Activated T-cell treated with anti-CD3 and anti-CD28 coated beads, Interleukin-2, amount 50 U/mL, for 1 hour (primary cell): ENCODE measurements at regions not wholly inside any gene's neighbourhood (a gene's known extent, or its start where the extent isn't known, plus 50 kb on each side); places are given as distances from the start of the nearest gene placed in this dataset.
"Not testable (repeated sequence)": the region's sequence is repeated elsewhere in the genome, so short reads cannot be mapped to it uniquely, and the experiment has no call there.

ENCODE experiments used
- DNase-seq: peaks from one replicate; pipeline ENCODE4 v3.0.0-alpha.2; 2020

DNA sequence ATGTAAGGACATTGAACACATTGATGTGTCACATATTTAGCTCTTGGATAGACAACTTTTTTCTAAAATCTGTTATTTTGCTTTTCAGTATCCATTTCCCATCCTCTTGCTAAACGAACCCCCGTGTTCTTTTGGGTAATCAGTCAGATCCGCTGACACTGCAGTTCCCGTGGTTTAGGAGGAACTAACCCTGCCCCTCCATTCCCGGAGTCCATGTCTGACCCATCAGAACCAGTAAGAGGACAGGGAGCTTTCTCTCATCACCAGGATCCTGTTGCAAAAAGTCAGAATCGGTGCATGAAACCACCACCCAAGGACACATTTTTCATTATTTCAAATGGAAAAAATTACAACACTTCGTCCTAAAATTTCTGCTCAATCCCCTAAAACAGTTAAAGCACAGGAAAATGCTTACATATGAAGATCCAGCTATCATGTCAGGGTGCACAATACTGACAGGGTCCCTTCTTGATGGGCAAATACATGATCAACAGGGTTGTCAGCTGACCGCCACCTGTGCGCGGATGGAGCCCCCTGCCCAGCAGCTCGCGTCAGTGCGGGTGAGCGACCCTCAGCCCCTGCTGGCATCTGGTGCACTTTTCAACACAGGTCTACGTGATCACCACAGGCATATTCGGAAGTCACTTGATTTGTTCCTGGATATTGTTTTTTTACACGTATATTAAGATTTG is 276.8 kb downstream of the ADGRD1 start:
- DNase-seq, result no peak

DNA sequence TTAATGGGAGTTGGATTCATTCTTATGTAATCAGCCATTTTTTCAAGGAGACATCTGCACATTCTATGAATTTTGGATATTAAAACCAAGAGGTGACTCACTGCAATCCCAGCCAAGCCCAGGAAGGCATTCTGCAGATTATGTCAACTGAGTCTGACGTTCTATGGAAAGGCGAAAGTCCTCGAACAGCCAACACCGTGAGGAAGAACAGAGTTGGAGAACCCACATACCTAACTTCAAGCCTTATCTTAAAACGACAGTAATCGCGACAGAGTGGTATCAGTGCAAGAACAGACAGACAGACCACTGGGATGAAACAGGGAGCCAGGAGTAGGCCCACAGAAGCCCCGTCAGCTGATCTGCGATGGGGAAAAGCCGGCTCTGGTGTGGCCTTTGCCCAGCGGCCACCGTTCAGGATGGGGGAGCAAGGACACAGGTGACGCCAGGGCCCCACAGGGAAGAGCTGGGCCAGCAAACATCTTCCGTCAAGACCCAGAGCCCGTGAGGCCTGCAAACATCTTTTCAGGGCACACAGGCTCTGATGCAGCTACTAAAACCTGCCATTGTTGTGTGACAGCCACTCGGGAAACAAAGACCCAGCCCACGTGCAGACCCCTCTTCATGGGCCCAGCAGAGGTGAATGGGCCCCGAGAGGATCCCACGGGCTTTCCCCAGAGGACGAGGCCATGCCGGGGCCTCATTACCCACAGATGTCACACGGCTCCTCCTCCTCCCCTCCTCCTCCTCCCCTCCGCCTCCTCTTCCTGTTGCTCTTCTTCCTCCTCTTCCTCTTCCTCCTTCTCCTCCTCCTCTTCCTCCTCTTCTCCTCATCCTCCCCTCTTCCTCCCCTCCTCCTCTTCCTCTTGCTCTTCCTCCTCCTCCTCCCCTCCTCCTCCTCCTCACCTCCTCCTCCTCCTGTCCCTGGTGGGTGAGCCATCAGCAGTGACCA is 277.6 kb downstream of the ADGRD1 start:
- DNase-seq, result no peak

DNA sequence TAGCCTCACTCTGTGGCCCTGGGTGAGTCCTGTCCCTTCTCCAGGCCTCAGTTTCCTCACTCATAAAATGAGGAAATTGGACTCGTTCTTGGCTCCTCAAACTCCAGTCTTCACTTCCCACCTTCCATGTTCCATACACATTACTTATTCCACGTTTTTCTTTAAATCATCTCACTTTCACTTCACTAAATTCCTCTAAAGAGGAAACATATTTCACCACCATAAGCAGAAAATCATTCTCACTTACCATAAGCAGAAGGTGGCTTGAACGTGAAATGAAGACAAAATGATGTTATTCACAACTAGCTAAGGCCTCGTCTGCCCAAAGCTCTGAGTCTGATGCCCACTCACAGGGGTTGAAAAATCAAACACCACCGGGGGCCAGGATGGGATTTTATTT is 278.3 kb downstream of the ADGRD1 start:
- DNase-seq, result no peak

DNA sequence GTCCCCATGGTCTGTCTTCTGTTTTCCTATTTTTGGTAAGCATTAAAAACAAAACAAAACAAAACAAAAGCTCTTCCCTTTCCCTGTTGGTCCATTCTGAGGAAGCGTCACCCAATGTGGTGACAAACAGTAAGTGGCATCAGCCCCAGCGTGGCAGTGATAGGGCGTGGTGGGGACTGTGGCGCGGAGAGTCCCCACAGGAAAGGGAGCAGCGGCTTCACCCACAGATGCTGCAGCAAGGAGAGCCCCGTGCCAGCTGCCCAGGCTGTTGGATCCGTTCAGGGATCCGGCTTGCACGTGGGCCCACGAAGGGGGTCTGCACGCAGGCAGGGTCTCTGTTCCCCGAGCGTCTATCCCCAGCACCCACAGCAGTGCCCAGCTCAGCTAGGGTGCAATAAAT is 279.2 kb downstream of the ADGRD1 start:
- DNase-seq, result not testable (repeated sequence)

DNA sequence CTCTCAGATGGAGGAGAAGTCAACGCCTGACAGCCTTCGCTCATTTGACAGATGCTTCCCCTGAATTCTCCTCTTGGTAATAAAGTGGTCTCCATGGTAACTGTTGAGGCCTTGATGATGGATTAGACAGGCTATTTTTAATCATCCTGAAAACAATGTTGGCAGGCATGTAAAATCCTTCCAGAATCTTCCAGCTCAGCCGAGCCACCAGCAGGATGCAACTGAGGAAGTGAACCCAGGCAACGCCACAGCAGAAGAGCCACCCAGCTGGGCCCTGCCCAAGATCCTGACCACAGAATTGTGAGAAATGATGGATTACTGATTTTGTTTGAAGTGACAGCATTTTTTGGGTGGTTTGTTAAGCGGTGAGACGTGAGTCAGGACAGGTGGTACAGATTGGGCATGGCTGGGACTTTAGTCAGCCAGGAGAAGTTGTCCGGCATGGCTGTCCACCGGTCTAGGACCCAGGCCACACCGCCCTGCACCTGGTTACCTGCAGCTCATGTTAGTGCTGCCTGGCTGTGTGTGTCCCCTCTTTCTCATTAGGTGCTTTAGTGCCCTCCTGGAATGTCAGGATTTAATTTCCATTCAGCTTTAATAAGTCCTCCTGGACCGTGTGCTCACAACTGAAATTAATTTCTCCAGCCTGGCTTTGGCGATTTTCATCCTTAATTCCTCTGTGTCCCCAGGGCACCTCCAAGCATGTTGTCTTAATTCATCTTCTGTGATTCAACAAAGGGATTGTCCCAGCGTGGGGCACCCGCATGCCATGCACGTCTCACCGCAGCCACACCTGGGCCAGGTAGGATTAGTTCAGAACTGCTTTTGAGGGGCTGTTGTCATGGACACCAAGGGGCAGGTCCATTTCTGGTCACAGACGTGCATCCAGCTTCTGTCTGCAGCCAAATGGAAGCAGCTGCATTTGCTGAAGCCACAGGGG is 280.4 kb downstream of the ADGRD1 start:
- not testable (repeated sequence) for DNase-seq

DNA sequence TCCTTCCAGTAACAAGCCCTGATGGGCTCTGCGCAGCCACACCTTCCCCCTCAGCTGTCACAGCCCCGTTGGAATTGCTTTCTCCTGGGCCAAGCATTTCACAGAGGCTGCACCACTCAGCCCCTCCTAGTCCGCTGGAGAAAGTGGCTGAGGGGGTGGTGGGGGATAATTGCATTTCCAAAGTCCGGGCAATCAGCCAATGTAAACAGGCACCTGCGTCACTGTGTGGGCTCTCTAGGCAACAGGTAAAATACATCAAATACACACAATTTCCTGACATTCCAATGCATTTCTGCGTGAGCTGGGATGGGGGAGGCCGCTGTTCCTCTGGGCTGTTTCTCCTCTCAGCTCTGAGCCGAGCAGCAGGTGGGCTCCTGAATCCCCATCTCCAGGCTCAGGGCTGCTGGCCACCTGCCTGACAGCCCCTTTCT is 281.1 kb downstream of the ADGRD1 start:
- DNase-seq, result not testable (repeated sequence)

DNA sequence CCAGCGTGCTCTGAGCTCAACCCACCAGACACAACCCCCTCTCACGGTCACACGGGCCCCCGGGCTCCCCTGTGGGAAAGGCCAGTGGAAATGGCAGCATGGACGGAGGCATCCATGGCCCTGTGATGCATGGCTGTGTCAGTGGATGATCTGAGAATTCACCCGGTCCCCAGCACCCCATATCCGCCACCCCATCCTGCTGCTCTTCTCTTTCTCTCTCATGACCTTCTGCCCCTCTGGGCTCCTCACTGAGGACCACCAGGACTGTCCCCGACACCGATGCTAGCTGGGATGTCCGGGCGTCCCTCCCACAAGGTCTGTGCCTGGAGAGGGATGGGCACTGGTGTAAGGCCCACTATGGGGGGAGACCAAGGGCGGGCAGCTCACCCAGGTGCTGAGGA is 282.2 kb downstream of the ADGRD1 start:
- no peak for DNase-seq

DNA sequence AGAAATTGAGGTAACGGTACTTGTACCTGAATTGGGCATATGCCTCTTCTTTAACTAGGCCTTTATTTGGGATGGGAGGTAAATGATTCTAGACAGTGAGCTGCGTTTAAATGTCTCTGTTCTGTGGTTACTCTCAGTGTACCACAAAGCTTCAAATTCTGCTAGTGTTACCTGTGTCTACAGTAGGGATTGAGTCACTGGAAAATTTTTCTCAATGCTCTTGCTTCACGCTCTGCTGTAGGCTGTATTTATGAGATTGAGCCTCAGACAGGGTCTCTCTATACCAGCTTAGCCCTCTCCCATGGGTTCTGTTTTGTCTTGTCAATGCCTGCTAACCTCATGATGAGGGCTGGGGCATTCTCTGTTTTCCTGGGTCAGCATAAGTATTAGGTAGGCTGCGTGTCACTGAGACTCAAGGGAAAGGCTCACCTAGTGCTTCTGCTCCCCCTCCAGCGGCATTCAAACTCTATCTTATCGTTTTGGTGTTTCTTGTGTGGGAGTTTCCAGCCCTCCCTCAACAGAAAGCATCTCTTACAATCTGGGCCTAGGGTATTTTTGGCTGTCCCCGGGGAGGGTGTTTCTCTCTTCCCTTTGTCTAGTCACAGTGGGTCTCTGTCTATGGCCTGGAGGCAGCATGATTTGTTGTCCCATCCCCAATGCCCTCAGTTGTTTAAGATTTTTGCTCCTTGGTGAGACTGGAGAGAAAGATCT is 285.8 kb downstream of the ADGRD1 start:
- no peak for DNase-seq

DNA sequence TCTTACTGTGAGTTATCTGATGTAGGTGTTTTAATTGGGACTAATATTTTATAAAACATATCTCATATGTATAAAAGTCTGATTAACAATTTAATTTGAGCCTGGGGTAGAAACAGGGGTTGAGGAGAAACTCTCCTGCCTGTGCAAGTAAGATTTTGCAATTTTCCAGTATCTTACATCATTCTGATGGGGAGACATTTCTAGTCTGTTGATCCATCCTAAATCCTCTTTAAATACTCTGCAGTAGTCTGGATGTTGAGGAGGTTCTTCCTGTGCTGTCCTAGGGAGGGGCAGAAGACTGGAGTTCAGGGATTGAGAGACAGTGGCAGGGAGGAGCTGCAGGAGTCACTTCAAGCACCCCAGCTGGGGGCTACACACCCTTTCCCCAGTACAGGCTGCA is 287.8 kb downstream of the ADGRD1 start:
- no peak for DNase-seq

DNA sequence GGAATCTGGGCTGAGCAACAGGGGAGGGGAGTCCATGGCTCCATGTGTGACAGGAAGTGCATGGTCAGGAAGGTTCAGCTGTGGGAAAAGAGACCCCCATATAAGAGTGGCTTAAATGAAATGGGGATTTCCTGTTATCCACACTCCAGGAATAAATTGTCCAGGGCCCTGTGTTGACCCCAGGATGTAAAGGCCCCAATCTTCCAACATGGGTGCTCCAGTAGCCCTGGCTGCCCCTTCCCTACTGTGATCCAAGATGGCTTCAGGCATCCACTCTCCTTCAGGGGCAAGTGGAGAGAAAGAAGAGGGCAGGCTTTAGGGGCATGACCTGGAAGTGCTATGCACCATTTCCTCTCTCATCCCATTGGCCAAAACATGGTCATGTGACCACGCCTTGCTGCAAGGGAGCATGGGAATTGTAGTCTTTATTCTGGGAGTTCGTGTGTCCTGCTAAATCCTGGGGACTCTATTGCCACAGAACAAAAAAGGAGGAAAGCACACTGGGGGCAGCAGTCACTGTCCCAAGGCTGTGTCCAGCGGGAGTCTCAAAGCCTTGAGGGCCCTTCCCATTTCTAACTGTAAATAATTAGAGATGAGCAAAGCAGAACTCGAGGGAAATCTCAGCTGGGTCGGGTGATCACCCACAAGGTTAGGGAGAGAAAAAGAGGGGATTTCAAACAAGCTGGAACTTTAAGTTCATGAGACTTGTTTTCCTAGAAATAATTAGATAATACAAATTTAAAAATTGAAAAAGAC is 289.2 kb downstream of the ADGRD1 start:
- DNase-seq, result no peak

DNA sequence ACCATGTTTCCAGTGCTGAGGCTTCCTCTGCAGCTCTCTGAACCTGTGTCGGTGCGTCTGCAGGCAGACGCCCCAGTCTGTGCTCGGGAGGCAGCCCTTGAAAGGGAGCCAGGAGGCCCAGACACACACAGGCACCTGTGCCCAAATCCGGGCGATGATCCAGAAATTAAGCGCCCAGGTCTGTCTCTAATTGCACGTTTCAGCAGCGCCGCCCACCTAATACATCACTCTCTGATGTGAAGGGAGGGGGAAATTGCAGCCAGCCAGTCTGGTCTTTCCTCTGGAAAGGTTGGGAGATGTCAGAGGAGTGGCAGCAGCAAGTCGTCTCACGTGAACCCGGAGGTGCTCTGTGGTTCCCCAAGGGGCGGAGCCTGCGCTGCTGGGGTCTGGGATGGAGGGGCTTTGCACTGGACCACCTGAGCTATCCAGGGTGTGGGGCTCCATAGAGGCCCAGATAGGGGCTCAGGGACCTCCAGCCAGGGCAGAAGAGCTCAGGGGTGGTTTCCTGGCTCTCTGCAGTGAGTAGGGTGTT is 290.5 kb downstream of the ADGRD1 start:
- DNase-seq, result not testable (repeated sequence)

DNA sequence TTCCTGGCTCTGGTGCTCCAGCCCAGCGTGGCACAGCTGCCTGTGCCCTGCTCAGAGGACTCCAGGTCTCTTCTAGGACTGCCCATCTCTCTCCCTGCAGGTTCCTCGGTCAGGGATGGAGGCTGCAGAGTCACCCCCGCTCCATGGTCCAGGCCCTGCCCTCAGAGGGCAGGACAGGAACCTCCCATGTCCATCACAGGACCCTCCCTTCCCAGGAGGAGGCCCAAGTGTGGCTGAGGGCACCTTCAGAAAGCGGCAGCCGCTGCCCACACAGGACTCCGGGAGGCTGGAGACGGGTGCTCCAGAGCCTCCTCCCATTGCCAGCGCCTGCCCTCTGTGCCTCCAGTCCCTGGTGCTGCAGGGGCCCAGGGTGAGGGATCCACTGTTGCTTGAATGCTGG is 291.5 kb downstream of the ADGRD1 start:
- DNase-seq, result not testable (repeated sequence)

DNA sequence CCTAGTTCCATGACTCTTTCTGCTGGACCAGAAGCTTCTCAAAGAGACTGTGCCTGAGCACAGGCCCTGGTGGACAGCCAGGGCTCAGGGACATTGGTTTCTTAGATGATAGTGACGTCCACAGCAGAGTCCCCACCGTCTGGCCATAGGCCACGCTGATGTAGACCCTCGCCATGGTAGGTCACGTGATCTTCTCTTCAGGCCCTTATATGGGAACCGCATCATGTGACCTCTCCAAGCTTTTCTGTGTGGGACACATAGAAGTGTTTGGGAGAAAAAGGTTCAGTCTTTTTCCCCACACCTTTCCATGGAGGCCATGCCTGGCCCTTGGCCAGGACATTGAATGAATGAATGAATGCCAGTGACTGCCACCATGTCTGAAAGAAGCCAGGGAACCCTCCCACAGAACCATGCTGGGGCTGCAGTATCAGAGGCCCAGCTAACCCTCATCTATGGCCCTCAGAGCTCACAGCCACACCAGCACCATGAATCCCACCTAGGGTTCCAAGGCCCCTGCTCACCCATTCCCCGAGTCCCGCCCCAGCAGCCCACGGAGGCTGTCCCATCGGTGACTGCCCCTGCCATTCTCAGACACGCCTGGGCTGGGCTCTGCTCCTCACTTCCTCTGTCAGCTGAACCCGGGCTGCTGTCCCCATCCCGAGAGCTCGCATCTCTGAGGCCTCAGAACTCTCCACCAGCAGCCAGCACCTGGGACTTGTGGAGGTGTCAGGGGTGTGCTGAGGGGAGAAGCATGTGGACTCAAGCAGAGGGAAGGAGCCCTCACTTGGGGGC is 292.1 kb downstream of the ADGRD1 start:
- DNase-seq, result no peak

DNA sequence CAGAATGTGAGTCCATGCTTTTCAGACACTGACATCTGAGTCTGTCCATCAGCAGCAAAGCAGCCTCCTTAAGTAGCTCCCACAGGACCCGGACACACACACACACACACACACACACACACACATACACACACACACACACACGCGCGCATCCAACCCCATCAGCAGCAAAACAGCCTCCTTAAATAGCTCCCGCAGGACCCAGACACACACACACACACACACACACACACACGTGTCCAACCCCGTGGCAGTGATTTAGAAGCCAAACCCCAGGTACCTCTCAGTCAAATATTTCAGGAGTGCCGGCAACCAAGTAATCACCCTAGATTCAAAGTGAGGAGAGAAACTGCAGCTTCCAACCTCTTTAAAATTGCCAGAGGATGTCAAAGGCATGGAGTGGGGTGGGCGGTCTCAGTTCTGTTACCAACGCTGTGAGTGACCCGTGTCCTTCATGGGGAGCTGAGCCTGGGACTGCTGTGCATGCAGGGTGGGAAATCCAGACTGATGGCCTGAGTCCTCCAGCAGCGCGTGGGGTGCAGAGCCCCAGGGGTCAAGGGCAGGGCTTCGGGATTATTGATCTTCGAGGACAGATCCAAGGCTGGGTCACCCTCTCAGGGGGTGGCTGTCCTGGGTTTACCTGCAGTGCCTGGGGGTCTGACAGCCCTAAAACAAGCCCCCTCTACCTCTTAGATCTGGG is 293.5 kb downstream of the ADGRD1 start:
- not testable (repeated sequence) for DNase-seq

DNA sequence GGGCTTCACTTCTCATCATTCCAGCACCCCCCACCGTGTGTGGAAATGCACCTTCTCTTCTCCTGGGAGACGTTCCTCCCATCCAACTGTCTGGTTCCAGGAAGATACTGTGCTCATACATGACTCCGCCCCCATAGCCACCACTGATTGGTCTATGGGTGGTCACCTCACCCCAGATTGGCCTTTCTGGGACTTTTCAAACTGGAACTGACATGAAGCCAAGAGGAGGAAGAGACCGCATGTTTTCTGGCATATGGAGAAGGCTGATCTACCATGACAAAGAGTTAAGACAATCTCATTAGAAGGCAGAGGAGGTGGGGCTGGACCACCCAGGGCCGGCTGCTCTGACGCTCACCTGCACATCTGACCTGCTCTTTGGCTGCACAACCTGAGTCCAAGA is 294.2 kb downstream of the ADGRD1 start:
- DNase-seq, result not testable (repeated sequence)

DNA sequence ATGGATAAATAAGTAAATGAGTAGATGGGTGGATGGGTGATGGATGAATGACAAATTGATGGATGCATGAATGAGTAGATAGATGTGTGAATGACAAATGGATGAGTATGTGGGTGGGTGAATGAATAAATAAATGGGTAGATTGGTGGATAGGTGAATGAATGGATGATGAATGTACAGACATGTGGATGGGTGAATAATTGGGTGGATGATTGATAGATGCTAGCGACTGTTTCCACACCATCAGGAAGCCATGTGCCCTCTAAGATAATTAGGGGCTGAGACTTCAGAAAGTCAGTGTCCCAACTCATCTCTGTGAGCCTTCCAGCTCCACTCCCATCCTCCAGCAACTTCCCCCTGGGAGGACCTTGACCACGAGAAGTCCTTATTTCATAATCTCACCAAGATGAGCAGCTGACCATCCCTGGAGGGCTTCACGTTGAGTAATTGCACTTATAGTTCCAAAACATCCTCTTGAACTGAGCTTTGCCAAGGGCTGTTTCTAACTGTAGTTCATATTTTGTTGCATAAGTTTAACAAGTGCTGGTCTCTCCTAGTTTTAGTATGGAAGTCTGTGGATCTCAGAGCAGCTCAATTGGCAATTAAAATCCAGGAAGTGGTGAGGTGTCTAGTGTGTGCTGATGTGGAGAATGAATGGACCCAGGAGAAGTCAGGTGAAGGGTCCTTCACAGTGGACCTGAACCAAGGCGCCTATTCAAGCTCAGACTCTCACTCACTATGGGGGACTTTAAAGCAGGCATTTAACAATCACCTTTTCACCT is 295.7 kb downstream of the ADGRD1 start:
- no peak for DNase-seq

DNA sequence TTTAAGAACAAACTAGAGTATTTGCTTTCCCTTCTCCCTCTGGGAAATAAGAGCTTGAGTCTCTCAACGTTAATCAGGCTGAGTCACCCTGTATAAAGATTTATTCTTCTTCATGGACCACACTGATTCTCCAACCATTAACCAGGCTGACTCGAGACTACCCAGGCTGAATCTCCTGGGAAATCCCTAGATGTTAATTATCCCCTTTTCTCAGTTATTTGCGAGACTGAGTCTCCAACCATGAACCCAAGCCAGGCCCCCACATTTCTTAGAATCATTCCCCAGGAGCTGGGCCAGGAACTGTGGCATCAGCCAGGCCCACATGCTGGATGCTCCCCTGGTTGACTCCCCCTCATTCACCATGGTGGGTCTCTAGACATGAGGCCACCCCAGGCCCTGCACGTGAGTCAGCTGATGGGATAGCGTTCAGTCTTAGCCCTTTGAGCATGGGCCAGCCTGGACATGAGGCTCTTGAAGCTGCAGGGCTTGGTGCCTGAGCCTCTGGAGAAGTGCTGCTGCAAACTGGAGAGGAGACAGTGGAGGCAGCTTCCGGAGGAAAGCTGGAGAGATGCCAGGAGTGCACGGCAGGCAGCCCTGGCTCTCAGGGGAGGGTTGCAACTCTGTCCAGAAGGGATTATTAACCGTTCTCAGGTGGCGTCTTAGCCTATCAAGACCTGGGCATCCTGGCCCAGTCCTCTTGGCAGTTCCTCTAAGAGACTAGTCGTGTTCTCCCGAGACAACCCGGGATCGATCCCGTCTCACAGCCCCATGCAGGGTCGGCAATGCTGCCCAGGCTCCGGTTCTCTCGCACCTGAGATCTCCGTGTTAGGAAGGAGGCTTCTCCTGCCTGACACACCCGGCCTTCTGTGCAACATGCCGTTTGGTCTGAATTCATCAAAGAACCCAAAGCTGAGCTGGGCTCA is 296.6 kb downstream of the ADGRD1 start:
- no peak for DNase-seq

DNA sequence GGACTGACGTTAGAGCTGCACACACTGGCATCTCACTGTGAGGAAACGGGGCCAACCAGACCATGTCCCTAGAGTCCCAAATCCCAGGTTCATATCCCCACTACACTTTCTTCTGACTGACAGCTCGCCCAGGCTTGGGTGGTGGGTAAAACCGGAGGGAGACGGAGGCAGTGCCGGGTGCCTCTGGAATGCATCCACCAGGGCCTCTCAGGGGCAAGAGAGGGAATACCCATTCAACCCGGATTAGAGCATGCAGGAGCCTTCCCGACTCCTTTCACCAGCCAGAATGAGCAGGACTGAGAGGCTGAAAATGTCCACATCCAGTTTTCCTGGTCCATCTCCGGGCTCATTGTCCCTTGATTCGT is 297.2 kb downstream of the ADGRD1 start:
- DNase-seq, result no peak
